ENCODE measurements at regions not wholly inside any gene's neighbourhood (a gene's known extent, or its start where the extent isn't known, plus 50 kb on each side); places are given as distances from the start of the nearest gene placed in this dataset.

DNA sequence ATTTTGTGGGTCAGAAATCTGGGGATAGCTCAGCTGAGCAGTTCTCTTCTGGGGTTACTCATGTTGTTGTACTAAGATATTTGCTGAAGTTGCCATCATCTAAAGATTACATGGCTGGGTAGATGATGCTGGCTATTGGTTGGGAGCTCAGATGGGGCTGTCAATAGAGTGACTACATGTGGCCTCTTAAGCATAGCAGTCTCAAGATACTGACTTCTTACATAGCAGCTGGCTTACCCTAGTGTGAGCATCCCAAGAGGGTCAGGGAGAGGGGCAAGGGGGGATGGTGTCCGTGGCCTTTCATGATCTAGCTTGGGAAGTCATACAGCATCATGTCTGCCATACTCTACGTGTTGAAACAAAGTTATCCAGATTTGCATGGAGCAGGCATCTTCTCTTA is 90.1 kb upstream of the HMGA2 start:
- TF ChIP-seq POLR2AphosphoS5 (IDR thresholded peaks at IDR 0.05; ENCODE audit: low read depth) (no peak), GABPA (IDR thresholded peaks at IDR 0.05; ENCODE audit: low read depth) (no peak), SPI1 (IDR thresholded peaks at IDR 0.05; ENCODE audit: borderline replicate concordance, low read depth) (no peak)
- TF ChIP-seq, protein P1, sequence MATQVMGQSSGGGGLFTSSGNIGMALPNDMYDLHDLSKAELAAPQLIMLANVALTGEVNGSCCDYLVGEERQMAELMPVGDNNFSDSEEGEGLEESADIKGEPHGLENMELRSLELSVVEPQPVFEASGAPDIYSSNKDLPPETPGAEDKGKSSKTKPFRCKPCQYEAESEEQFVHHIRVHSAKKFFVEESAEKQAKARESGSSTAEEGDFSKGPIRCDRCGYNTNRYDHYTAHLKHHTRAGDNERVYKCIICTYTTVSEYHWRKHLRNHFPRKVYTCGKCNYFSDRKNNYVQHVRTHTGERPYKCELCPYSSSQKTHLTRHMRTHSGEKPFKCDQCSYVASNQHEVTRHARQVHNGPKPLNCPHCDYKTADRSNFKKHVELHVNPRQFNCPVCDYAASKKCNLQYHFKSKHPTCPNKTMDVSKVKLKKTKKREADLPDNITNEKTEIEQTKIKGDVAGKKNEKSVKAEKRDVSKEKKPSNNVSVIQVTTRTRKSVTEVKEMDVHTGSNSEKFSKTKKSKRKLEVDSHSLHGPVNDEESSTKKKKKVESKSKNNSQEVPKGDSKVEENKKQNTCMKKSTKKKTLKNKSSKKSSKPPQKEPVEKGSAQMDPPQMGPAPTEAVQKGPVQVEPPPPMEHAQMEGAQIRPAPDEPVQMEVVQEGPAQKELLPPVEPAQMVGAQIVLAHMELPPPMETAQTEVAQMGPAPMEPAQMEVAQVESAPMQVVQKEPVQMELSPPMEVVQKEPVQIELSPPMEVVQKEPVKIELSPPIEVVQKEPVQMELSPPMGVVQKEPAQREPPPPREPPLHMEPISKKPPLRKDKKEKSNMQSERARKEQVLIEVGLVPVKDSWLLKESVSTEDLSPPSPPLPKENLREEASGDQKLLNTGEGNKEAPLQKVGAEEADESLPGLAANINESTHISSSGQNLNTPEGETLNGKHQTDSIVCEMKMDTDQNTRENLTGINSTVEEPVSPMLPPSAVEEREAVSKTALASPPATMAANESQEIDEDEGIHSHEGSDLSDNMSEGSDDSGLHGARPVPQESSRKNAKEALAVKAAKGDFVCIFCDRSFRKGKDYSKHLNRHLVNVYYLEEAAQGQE (IDR thresholded peaks at IDR 0.05; ENCODE audit: insufficient replicate concordance, low read depth), result no peak
- TF ChIP-seq, protein P2, sequence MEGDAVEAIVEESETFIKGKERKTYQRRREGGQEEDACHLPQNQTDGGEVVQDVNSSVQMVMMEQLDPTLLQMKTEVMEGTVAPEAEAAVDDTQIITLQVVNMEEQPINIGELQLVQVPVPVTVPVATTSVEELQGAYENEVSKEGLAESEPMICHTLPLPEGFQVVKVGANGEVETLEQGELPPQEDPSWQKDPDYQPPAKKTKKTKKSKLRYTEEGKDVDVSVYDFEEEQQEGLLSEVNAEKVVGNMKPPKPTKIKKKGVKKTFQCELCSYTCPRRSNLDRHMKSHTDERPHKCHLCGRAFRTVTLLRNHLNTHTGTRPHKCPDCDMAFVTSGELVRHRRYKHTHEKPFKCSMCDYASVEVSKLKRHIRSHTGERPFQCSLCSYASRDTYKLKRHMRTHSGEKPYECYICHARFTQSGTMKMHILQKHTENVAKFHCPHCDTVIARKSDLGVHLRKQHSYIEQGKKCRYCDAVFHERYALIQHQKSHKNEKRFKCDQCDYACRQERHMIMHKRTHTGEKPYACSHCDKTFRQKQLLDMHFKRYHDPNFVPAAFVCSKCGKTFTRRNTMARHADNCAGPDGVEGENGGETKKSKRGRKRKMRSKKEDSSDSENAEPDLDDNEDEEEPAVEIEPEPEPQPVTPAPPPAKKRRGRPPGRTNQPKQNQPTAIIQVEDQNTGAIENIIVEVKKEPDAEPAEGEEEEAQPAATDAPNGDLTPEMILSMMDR (IDR thresholded peaks at IDR 0.05; ENCODE audit: insufficient read depth, low read length), result no peak
- Histone ChIP-seq H3K4me3 (replicated peaks; ENCODE audit: insufficient read depth, low read length) (no peak overlapping the region), H3K27me3 (ENCODE audit: insufficient read depth, poor library complexity, severe bottlenecking) (peaks cover 26% of the 10 kb centered on the region), H3K27ac (replicated peaks) (no peak overlapping the region)
- no peak for DNase-seq (ENCODE audit: low read depth in 1 of 2, low spot score in 1 of 2)

DNA sequence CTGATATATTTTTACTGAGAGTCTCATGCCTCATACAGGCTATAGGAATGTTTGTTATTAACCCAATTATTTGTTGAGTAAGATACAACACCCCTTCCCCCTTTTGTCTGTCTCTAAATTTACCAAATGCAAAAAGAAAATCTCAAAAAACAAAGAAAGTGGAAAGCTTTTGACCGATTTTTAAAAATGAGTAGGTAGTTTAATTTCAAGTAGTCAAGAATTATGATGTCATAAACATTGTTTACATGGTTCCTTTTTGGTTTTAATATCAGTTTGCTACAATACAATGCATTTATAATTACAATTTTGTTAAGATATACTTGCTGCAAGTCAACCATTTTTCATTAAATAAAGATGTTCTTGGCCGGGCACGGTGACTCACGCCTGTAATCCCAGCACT is 84.7 kb upstream of the HMGA2 start:
- TF ChIP-seq POLR2AphosphoS5 (IDR thresholded peaks at IDR 0.05; ENCODE audit: low read depth) (no peak), SPI1 (IDR thresholded peaks at IDR 0.05; ENCODE audit: borderline replicate concordance, low read depth) (no peak), GABPA (IDR thresholded peaks at IDR 0.05; ENCODE audit: low read depth) (no peak)
- TF ChIP-seq, protein P2 (IDR thresholded peaks at IDR 0.05; ENCODE audit: insufficient read depth, low read length), result no peak
- TF ChIP-seq, protein P1 (IDR thresholded peaks at IDR 0.05; ENCODE audit: insufficient replicate concordance, low read depth), result no peak
- DNase-seq (ENCODE audit: low read depth in 1 of 2, low spot score in 1 of 2), result no peak
- no peak overlapping the region for H3K27ac ChIP-seq (replicated peaks)
- no peak overlapping the region for H3K4me3 ChIP-seq (replicated peaks; ENCODE audit: insufficient read depth, low read length)
- H3K27me3 ChIP-seq (ENCODE audit: insufficient read depth, poor library complexity, severe bottlenecking), result peaks cover 27% of the 10 kb centered on the region

DNA sequence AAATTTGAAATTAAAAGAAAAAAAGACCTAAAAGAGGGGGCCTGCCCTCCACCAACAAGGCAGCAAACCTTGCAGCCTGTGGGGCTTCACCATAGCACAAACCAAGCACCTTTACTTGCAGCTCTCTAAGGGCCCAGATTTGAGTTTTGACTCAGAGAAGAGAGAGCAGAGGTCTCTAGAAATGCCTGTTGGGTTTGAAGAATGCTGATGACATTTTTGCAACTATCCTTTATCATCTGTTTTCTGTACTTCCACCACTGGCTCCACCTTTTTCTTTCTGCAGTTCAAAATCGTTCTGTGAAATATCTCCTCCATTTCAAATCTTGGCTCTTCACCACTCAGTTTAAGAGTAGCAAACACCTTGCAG is 83.8 kb upstream of the HMGA2 start:
- H3K4me3 ChIP-seq (replicated peaks; ENCODE audit: insufficient read depth, low read length), result peak overlapping the region; percentile 66; the same call in 1 of the 2 replicates
- TF ChIP-seq SPI1 (IDR thresholded peaks at IDR 0.05; ENCODE audit: borderline replicate concordance, low read depth) (no peak), POLR2AphosphoS5 (IDR thresholded peaks at IDR 0.05; ENCODE audit: low read depth) (no peak), GABPA (IDR thresholded peaks at IDR 0.05; ENCODE audit: low read depth) (no peak)
- TF ChIP-seq, protein P2 (IDR thresholded peaks at IDR 0.05; ENCODE audit: insufficient read depth, low read length), result no peak
- TF ChIP-seq, protein P1 (IDR thresholded peaks at IDR 0.05; ENCODE audit: insufficient replicate concordance, low read depth), result no peak
- peaks cover 27% of the 10 kb centered on the region for H3K27me3 ChIP-seq (ENCODE audit: insufficient read depth, poor library complexity, severe bottlenecking)
- H3K27ac ChIP-seq (replicated peaks), result no peak overlapping the region
- no peak for DNase-seq (ENCODE audit: low read depth in 1 of 2, low spot score in 1 of 2)

All from HL-60 (cell line).